Stimulated activated CD8-positive, alpha-beta memory T cell treated with anti-CD3 and anti-CD28 coated beads, Interleukin-15, amount 100 ng/mL, for 48 hours (primary cell): ENCODE measurements at regions not wholly inside any gene's neighbourhood (a gene's known extent, or its start where the extent isn't known, plus 50 kb on each side); places are given as distances from the start of the nearest gene placed in this dataset.
"Not testable (repeated sequence)": the region's sequence is repeated elsewhere in the genome, so short reads cannot be mapped to it uniquely, and the experiment has no call there.

Experiments
- DNase-seq, 2 donors: peaks; one replicate each; pipeline ENCODE4 v3.0.0-alpha.2; 2020; ENCODE audit warnings: low read depth in 2 of 2

DNA sequence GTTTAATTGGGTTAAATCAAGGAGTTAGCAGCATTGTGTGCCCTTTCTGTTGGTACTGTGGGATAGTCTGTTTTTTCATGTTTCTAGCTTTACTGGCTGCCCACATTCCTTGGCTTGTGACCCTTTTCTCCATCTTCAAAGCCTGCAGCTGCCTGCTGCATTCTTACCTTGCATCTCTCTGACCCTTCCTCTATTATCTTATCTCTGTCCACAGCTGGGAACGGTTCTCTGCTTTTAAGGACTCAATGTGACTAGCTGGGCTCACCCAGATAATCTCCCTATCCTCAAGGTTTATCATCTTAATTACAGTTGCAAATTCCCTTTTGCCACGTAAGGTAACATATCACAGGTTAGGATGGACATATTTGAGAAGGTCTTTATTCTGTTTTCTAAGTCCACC, 199.7 kb downstream of the KCNS3 start:
- no peak for DNase-seq

DNA sequence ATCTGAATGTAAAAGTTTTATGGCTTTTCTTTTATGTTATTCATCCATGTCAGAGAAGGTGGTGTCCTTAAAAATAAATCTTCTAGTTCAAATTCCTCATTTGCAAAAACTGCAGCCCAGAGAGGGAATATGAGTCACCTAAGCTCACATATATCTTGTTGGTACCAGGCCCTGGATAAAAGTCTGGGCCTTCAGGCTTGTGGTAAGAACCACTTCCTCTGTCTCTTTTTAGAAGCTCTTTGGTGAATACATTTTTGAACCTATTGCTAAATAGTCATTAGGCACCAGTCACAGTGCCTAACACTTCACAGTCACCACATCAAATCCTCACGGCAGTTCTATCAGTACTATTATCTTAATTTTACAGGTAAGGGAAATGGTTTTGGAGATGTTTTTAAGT, 199.2 kb downstream of the KCNS3 start:
- no peak for DNase-seq

DNA sequence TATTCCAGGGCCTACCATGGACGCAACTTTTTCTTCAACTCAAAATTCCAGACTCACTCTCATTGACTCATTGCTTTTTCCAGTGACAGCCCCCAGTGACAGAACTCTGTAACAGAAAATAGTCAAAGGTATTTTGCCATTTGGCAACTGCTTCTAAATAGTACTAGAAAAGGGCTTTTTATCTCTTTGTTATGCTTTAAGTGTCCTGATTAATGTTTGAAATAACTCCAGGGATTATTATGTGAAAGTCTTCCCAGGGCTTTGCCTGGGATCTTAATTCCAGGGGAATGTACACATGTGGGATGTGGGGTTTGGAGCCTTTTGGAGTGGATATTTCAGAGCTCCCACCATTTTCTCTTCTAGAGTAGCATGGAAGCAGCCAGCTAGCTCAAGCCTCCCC, 198.8 kb downstream of the KCNS3 start:
- DNase-seq, result no peak

DNA sequence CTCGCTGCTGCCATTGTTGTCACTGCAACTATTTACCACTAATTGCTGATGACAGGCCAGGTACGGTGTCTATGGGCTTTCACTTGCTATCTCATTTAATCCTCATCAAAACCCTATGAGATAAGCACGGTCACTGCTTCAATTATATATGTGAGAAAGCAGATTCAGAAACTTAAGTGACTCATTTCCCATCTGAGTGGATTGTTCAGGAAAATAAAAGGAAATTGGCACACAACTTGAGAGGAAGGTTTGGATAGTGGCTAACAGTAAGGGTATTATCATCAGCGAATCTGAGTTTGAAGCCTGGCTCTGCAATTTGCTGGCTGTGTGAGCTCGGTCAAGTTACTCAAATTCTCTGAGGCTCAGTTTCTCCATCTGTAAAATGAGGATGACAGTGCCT, 196.0 kb downstream of the KCNS3 start:
- DNase-seq, result no peak

DNA sequence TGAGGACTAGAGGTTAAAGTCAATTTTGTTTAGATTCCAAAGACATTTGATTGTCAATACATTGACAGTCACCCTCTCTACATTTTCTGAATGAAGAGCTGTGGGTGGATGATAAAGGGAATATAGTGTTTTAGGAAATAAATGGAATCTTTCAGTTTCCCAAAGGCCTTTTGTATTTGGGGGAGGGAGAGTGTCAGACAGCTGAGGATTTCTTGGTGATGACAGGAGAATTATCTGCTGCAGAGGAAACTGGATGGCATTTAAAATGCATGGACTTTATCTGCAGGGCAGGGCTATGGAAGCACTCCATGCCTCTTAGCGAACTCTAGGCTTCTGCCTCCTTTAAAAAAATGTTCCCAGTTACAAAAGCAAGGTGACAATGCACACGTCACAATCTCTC, 195.1 kb downstream of the KCNS3 start:
- no peak for DNase-seq

DNA sequence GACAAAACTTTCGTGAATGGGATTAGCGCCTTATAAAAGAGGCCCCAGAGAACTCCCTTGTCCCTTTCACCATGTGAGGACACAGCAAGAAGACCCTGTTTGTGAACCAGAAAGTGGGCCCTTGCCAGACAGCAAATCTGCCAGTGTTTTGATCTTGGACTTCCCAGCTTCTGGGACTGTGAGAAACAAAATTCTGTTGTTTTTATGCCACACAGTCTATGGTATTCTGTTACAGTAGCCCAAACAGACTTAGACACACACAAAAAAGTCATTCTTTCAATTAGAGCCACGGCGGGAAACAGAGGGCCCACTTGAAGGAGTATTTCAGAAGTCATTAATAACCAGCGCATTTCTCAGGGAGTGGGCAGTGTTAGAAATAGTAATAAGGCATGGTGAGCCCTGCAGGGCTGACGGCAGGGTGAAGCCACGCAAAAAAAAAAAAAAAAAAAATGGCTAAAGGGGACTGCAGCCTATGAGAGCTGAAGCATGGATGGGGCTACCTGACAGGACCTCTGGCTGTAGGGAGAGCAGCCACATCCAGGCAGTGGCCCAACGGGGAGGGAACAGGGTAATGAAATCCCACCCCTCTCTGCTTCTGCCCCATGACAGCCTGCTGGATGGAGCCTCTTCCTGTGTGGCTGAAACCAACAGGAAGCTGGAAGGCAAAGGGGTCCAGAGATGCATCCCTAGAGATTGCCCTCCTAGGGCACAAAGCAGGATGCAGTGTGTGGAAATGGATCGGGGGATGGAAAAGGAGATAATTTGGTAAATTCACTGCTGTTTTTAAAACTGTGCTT, 189.3 kb downstream of the KCNS3 start:
- no peak for DNase-seq

DNA sequence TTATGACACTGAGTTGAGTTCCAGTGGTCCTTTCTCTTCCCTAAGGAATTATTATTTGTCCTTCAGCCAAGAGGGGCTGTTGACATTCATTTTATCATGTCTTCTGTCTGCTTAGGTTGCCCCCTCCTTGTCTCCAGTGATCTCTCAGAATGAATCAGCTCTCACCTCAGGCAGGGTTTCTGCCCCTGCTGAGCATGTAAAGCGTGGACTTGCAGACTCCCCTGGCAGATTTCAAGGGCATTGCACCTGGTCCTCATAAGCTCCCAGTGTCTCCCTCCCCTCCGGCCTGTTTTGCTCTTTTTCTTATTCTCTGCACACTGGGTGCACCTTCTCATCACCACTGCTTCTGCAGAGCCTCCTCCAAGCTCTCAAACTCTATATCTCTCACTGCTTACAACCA, 188.4 kb downstream of the KCNS3 start:
- no peak for DNase-seq

DNA sequence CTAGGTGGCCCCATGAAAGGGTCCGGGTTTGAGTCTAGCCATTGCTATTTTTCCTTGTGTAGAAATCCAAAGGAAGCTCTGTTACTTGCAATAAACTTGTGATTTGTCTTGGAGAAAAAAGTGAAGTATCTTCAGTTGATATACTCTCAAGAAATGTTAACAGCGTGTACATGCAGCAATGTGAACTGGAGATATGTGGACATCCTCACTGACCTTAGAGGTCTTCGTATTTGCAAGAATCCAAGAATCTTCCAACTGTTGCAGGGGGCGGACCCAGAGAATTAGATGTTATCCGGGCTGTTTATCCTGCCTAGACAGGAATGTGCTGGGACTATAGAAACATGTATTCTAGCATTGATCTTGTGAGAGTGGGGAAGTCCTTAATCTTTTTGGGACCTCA, 187.6 kb downstream of the KCNS3 start:
- DNase-seq, result no peak

DNA sequence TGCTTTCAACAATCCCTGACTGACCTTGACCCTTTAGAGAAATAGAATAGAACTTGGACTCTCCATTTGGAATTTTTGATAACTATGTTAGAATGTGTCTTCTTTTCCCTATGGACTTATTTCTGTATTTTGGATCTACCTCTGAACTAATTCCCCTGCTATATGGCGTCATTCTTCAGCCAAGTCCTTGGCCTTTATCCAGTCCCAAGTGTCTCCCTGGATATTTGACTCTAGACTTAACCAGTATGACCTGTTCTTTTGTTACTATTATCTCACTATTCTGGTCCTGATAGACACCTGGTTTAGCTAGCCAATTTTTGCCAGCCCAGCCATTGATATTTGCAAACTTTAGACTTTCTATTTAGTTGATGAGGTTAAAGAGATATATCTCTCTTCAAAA, 186.8 kb downstream of the KCNS3 start:
- no peak for DNase-seq

DNA sequence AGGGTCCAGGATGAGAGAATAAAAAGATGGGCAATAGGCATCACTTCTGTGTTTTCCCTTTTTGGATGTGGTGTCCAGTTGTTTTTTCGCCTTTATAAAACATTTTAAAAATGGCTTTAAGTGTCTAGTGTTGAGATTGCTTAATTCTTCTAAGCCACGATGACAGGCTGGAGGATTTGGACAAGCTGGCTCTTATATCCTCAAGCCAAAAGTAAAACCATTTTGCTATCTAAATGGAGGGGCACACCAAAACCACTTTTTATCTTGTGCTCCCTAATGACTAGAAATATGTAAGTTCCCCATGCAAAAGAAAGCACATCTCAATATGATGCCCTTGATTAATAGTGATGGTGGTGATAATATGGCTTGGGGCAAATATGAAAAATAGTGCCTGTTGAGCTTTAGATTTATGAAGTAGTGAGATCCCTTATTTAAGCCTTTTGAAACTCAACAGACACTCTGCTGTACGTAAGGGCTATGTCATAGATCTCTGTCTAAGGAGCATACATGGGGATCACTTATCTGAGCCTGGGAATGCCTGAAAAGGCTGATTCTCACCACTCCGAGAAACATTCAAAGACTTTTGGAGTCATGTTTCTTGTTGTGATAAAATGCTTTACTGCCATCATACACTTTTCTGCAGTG, 185.5 kb downstream of the KCNS3 start:
- no peak for DNase-seq

DNA sequence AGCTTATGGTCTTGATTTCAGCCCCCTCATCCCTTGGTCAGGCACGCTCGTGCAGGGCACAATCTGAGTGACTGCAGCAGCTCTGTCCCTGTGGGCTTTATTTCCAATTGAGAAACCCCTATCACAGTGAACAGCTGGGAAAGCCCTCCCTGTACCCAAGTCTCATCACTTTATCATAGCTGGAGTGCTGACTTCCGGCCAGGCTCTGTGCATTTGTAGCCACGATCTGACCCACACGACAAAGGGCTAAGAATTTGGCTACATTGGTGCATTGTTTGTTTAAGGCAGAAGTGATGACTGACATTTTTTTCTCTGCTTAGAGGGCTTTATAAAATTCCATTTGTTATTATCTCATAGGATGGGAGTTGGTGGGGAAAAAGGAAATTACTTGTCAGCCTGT, 184.4 kb downstream of the KCNS3 start:
- no peak for DNase-seq

DNA sequence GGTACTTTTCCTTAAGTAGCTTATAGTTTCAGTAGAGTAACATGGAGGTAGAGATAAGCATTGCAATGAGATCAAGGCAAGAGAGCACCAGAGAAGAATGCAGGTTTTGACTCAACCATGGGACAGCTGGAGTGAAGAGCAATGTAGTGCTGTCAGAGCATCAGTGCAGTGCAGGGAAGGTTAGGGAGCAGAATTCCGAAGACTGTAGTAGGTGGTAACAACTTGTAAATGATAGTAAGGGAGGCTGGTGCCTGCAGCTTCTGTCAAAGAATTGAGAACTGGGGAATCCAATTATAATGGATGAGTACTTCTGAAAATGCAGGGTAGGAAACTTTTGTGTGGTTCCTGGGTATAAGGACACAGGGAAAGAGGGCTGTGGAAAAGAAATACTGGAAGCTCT, 183.2 kb downstream of the KCNS3 start:
- no peak for DNase-seq

DNA sequence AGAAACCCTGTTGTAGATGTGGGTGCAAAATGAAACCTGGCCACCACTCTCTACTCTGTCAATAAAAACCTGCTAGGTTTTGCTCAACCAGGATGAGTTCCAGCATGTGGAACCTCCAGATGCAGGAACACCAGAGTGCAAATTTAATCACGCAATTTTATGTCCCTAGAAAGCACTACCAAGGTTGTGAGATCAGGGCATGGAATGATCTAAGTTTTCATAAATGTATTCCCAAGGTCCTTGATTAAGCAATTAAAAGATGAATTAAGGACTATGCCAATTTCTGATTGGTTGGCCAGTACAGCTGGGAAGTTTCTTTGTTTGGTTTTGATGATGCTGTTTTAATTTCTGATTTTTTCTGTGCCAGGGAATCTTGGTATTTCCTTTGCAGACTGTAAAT, 179.2 kb downstream of the KCNS3 start:
- no peak for DNase-seq

DNA sequence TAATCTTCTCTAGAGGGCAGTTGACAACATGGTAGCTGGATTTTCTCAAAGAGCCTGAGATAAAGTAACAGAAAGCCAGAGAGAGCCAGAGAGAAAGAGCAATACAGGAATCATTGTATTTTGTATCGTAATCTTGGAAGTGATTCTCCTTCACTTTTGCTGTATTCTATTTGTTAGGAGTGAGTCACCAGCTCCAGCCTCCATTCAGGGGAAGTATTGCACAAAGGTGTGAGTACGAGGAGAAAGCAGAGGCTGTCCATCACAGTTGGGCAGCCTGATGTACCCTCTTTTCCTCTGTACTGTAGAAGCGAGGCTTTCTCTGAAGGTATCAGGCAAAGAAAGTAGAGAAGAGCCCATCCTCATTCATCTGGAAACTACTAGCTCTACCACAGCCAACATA, 176.8 kb downstream of the KCNS3 start:
- DNase-seq, result no peak

DNA sequence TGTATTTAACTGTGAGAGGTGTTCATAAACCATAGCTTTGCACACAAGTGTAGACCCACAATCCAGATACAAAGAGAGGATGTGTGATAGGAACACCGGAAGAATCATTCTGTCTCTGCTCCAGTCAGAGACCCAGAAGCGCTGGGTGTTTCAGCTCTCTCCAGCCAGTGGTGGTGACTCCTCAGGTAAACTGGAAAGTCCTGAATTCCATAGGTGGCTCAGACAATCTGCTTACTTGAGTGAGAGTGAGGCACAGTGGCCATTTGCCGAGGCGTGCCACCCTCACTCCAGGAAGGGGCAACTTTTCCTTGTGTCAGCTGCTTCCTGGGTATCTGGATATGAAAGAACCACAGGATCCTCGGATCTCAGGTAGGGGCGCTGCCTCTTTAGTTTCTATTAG, 171.5 kb downstream of the KCNS3 start:
- no peak for DNase-seq

DNA sequence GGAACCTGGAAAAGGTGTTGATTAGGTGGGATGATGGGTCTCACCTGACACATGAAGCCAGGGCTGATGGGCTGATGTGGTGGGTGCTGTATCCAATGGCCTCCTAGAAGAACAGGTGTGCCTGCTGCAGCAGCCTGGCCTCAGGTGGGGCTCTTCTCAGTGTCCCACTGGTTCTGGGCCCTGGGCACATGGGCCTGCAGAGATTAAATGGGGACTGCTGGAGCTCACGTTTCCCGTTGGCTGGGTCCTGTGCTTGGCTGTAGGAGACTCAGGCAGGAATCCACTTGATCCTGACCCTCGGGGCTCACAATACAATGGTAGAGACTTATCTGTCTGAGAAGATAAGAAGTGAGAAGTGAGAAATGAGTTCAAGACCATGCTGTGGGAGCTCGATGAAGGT, 170.9 kb downstream of the KCNS3 start:
- DNase-seq, result no peak

DNA sequence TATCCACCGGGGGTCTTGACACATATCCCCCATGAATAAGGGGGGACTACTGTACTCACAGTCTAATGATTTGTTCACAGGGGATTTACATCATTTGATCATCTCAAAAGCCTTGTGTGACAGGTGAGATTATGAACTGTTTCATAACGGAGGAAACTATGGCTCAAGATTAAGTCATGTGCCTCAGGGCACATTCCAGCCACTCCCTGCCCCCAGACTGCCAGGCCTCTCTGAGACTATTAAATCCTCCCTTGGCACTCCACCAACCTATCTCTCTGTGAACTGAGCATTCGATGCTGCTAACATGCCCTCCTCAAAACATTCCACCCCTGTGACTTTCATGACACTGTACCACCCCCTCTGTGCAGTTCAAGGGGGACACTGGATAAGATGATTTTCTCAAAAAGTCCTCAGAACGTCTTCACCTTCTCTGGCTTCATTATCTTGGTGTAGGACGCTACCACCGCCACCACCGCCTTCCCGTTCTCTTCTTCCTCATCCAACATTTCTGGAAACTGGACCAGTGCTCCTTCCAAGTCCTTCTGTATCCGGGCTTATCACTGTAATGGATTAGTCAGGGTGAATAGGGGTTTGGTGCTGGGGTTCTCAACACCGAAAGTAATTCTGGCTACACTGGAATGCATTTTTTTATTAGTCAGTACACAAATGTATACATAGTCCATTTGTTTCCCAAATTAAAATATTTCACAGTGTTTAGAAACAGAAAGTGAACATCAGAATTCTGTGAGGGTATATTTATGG, 169.6 kb downstream of the KCNS3 start:
- no peak for DNase-seq

DNA sequence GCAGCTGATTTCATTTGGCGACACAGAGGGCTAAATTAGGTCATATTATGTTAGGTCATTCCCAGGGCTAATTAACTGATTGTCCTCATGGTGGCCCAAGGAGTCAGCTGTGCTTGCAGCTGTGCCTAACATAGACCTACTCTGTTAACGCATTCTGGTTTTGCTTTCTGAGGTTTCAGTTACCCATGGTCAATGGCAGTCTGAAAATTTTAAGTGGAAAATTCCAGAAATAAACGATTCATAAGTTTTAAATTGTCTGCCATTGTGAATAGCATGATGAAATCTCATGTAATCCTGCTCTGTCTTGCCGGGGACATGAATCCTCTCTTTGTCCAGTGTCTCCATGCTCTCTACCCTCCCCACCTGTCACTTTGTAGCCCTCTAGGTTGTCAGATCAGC, 168.7 kb downstream of the KCNS3 start:
- DNase-seq, result no peak

DNA sequence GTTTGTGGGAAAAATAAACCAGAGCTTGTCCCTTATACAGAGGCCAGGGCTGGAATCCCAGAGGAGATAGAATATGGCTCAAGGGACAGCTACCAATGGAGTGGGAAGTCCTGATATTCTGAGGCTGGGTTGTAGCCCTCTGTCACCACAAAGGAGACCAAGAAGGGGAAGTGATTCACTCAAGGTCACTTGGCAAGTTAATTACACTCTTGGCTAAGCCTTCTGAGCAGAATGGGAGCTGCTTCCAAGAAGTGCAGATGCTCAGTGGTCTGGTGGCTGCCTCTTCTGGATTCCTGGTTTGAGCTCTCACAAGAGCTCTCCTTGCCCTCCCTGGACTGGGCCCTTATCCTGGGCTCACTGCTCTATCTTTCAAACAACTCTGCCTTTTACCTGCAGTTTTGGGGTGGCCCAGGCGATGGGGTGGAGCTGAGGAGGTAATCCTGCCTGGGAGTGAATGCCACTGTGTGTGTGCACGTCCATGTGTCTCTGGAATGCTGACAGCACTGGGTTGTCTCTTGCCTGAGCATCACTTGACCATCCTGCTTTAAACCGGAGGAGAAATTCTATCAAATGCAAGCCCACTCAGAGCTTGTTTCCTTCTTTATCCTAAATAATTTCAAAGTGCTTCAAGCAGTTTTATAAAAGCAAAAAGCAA, 168.2 kb downstream of the KCNS3 start:
- no peak for DNase-seq

DNA sequence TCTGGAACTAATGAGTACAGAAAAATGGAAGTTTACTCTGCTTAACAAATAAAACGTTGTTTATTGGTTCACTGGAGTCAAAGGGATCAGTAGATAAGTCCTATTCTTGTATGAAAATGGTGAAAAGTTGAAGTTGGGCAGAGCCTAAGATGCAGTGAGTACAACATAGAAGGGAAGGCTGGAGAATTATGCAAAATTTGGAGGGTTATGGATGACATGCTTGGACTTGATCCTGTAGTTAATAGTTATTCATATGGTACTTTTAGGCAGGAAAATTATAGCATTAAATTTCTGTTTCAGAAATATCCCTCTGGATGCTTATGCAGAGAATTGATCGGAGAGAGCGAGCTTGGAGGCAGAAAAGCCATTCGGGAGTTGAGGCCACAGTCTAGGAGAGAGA, 167.6 kb downstream of the KCNS3 start:
- no peak for DNase-seq

DNA sequence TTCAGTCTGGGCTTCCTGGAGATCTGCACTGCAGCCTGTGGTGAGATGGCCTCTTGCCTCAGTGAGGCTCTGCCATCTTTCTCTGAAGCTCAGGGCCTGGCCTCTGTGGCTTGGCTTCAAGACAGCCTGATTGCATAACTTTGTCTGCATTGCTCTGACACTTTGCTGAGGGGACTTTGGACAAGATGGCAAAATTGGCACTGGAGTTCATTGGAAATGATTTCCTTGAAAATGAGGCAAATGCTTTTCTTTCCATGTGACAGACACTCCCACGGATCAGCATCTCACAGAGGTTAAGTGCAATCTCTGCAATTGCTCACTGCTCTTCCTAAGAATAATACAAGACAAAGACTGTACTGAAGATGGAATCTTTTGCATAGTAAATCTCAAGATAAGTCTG, 166.8 kb downstream of the KCNS3 start:
- DNase-seq, result no peak

DNA sequence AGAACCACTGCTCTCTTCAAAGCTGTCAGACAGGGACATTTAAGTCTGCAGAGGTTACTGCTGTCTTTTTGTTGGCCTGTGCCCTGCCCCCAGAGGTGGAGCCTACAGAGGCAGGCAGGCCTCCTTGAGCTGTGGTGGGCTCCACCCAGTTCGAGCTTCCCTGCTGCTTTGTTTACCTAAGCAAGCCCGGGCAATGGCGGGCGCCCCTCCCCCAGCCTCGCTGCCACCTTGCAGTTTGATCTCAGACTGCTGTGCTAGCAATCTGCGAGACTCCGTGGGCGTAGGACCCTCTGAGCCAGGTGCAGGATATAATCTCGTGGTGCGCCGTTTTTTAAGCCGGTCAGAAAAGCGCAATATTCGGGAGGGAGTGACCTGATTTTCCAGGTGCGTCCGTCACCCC, 138.9 kb downstream of the KCNS3 start:
- not testable (repeated sequence) for DNase-seq

DNA sequence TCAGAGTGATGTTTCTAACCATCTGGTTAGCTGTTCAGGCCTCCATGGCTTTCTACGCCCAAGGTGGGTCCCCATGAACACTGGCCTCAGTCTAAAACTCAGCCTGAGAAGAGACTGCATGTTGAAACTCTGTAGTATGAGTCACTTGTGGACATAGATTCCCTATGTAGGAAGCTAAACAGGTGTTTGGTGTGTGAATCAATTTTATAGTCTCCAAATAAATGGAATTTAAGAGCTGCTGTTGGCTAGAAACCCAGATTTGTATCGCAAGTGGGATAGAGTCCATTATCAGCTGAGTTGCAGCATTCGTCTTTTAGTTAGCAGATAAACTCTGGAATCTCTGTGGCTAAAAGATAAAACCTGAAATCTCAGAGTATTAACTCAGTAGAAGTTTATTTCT, 131.4 kb downstream of the KCNS3 start:
- no peak for DNase-seq
